ENCODE measurements at regions not wholly inside any gene's neighbourhood (a gene's known extent, or its start where the extent isn't known, plus 50 kb on each side); places are given as distances from the start of the nearest gene placed in this dataset.

DNA sequence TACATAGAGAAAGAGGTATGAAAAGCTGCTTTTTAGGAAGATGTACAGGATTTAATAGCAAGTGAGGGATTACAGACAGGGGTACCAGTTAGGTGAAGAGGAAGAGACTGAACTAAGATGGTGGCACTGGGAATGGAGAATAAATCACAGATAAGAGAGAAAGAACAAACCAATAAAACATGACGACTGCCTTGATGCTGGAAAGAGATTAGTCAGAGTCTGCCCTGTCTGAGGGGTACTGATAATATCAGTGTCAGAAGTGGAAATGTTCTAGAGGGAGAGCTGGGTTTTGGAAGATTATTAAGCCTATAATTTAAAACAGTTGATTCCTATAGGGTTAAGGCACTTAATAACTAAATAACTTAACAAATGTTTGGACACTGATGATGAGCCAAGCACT is 77.7 kb downstream of the NR2F1 start:
- TF ChIP-seq, protein P1, sequence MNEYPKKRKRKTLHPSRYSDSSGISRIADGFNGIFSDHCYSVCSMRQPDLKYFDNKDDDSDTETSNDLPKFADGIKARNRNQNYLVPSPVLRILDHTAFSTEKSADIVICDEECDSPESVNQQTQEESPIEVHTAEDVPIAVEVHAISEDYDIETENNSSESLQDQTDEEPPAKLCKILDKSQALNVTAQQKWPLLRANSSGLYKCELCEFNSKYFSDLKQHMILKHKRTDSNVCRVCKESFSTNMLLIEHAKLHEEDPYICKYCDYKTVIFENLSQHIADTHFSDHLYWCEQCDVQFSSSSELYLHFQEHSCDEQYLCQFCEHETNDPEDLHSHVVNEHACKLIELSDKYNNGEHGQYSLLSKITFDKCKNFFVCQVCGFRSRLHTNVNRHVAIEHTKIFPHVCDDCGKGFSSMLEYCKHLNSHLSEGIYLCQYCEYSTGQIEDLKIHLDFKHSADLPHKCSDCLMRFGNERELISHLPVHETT (CRISPR knock-in tag; conservative IDR thresholded peaks at IDR 0.05 in 1 of 2, IDR thresholded peaks at IDR 0.05 in 1 of 2): no peak
- TF ChIP-seq, protein P2, sequence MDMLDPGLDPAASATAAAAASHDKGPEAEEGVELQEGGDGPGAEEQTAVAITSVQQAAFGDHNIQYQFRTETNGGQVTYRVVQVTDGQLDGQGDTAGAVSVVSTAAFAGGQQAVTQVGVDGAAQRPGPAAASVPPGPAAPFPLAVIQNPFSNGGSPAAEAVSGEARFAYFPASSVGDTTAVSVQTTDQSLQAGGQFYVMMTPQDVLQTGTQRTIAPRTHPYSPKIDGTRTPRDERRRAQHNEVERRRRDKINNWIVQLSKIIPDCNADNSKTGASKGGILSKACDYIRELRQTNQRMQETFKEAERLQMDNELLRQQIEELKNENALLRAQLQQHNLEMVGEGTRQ (CRISPR knock-in tag; IDR thresholded peaks at IDR 0.05): no peak
- TF ChIP-seq, protein P3, sequence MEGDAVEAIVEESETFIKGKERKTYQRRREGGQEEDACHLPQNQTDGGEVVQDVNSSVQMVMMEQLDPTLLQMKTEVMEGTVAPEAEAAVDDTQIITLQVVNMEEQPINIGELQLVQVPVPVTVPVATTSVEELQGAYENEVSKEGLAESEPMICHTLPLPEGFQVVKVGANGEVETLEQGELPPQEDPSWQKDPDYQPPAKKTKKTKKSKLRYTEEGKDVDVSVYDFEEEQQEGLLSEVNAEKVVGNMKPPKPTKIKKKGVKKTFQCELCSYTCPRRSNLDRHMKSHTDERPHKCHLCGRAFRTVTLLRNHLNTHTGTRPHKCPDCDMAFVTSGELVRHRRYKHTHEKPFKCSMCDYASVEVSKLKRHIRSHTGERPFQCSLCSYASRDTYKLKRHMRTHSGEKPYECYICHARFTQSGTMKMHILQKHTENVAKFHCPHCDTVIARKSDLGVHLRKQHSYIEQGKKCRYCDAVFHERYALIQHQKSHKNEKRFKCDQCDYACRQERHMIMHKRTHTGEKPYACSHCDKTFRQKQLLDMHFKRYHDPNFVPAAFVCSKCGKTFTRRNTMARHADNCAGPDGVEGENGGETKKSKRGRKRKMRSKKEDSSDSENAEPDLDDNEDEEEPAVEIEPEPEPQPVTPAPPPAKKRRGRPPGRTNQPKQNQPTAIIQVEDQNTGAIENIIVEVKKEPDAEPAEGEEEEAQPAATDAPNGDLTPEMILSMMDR (IDR thresholded peaks at IDR 0.05 in 2 of 3, conservative IDR thresholded peaks at IDR 0.05 in 1 of 3; ENCODE audit: insufficient read depth in 2 of 3, low read depth in 1 of 3, low read length in 3 of 3): no peak
- TF ChIP-seq, protein P4, sequence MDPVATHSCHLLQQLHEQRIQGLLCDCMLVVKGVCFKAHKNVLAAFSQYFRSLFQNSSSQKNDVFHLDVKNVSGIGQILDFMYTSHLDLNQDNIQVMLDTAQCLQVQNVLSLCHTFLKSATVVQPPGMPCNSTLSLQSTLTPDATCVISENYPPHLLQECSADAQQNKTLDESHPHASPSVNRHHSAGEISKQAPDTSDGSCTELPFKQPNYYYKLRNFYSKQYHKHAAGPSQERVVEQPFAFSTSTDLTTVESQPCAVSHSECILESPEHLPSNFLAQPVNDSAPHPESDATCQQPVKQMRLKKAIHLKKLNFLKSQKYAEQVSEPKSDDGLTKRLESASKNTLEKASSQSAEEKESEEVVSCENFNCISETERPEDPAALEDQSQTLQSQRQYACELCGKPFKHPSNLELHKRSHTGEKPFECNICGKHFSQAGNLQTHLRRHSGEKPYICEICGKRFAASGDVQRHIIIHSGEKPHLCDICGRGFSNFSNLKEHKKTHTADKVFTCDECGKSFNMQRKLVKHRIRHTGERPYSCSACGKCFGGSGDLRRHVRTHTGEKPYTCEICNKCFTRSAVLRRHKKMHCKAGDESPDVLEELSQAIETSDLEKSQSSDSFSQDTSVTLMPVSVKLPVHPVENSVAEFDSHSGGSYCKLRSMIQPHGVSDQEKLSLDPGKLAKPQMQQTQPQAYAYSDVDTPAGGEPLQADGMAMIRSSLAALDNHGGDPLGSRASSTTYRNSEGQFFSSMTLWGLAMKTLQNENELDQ (CRISPR knock-in tag; IDR thresholded peaks at IDR 0.05; ENCODE audit: borderline replicate concordance): no peak
- TF ChIP-seq, protein P5, sequence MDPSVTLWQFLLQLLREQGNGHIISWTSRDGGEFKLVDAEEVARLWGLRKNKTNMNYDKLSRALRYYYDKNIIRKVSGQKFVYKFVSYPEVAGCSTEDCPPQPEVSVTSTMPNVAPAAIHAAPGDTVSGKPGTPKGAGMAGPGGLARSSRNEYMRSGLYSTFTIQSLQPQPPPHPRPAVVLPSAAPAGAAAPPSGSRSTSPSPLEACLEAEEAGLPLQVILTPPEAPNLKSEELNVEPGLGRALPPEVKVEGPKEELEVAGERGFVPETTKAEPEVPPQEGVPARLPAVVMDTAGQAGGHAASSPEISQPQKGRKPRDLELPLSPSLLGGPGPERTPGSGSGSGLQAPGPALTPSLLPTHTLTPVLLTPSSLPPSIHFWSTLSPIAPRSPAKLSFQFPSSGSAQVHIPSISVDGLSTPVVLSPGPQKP (CRISPR knock-in tag; IDR thresholded peaks at IDR 0.05): no peak

Measured in K562 (cell line).